HG03066 (cell line): ENCODE measurements at regions not wholly inside any gene's neighbourhood (a gene's known extent, or its start where the extent isn't known, plus 50 kb on each side); places are given as distances from the start of the nearest gene placed in this dataset.
"Not testable (repeated sequence)": the region's sequence is repeated elsewhere in the genome, so short reads cannot be mapped to it uniquely, and the experiment has no call there.

Experiments used
- ATAC-seq: cut with Tn5 transposase; IDR thresholded peaks from one replicate; pipeline ENCODE4 v1.9.1; 2021; ENCODE audit warnings: low read depth; ENCODE audit not compliant: unreplicated experiment

GRCh38 chr7:128561116-128561722 is 84.7 kb downstream of the METTL2B start:
- peak; percentile 66 for ATAC-seq

DNA sequence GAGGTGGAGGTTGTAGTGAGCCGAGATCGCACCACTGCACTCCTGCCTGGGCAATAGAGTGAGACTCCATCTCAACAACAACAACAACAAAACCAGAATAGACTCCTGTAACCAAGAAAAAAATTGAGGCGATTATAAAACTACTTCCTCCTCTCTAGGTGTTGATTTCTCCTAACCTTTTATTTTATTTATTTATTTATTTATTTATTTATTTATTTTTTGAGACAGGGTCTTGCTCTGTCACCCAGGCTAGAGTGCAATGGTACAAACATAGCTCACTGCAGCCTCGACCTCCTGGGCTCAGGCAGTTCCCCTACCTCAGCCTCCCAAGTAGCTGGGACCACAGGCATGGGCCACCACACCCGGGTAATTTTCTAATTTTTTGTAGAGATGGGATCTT is 86.2 kb downstream of the METTL2B start:
- not testable (repeated sequence) for ATAC-seq

GRCh38 chr7:128564123-128564700 is 87.7 kb downstream of the METTL2B start:
- ATAC-seq, result not testable (repeated sequence)

DNA sequence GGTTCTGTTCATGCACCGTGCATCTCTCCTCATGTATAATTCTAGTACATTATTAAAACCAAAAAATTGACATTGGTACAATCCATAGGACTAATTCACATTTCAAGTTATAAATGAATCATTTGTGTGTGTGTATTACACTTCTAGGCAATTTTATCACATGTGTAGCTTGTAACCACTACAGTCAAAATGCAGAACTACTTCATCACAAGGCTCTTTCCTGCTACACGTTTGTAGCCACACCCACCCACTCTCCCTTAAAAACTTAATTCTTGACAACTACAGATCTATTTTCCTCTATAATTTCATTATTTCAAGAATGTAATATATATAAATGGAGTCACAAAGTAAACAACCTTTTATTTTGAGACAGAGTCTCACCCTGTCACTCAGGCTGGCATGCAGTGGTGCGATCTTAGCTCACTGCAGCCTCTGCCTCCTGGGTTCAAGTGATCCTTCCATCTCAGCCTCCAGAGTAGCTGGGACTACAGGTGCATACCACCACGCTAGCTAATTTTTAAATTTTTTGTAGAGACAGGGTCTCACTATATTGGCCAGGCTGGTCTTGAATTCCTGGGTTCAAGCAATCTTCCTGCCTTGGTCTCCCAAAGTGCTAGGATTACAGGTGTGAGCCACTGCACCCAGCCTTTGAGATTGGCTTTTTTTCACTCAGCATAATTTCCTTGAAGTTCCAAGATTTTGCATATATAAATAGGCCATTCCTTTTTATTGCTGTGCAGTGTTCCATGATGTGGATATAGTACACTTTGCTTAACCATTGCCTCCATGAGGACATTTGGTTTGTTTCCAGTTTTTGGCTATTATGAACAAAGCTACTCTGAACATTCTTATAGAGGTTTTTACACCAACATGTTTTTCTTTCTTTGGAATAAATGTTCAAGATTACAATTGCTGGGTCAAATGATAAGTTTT is 88.7 kb downstream of the METTL2B start:
- not testable (repeated sequence) for ATAC-seq

- ATAC-seq, result not testable (repeated sequence)
Measured at GRCh38 chr7:128575277-128575676, 96.8 kb upstream of the GARIN1A start.

DNA sequence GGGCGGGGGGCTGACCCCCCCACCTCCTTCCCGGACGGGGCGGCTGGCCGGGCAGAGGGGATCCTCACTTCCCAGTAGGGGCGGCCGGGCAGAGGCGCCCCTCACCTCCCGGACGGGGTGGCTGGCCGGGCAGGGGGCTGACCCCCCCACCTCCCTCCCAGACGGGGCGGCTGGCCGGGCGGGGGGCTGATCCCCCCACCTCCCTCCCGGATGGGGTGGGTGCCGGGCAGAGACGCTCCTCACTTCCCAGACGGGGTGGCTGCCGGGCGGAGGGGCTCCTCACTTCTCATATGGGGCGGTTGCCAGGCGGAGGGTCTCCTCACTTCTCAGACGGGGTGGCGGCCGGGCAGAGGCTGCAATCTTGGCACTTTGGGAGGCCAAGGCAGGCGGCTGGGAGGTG is 95.1 kb upstream of the GARIN1A start:
- ATAC-seq, result not testable (repeated sequence)

DNA sequence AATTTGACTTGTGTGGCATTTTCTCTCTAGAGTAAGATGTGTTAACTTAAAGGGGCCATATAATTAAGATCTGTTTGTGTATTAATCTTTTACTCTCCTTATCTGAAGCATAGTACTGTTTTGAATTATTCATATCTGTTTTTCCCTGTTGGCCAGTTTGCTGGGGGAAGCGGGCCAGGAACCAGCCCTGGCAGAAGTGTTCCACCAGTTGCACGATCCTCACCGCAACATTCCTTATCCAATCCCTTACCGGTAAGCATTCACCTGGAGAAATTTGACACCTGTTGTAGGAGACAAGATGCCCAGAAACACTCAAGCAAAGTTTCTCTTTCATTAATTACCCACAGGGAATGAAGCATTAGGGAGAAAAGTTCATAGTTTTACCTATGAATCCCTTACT is 92.2 kb upstream of the GARIN1A start:
- ATAC-seq, result not testable (repeated sequence)

DNA sequence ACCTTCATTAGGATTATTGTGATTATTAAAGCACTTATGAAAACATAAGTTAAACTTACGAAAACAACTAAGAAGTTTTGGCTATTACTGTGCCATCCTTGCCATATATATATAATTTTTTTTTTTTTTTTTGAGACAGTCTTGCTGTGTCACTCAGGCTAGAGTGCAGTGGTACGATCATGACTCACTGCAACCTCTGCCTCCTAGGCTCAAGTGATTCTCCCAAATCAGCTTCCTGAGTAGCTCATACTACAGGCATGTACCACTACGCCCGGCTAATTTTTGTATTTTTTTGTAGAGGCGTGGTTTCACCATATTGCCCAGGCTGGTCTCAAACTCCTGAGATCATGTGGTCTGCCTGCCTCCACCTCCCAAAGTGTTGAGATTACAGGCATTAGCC is 91.0 kb upstream of the GARIN1A start:
- not testable (repeated sequence) for ATAC-seq

DNA sequence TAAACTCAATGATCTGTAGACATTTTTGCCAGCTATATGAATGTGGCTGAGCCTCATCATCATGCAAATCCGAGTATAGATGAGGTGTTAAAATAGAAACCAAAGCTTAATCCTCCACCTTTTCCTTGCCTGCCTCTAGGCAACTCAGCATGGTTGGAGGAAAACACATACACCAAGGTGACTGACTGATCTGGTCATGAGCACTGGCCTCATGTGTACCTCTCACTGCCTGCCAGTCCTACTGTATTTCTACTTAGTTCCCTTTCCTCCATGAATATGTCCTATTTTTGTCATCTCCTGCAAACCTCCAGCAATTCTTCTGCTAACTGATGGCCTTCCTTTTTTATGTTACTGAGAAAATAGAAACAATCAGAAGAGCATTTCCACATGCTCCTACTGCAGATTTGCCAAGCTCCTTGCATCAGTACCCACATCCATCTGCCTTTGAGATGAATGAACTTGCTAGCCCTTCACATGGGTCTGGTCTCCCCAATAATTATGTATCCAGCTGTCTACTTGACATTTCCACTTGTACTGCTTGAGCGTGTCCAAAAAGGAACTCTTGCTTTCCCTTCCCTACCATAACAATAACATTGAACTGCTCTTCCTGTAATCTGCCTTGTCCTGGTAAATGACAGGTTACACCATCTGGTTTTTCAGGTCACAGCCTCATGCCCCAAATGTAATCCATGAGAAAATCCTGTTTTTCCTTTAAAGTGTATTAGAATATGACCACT is 90.1 kb upstream of the GARIN1A start:
- not testable (repeated sequence) for ATAC-seq

DNA sequence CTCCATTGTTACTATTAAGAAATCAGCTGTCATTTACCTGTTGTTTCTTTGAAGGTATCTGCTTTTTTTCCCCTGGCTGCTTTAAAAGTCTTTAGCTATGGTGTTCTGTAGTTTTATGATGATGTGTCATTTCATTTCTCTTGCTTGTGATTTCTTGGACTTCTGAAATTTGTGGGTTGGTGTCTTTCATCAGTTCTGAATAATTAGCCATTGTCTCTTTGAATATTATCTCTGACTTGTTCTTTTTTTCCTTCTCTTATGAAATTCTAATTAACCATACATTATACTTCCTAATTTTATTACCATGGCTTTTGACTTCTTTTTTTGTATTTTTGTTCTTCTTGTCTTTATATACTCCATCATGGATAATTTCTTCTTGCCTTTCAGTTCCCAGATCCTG is 85.4 kb upstream of the GARIN1A start:
- not testable (repeated sequence) for ATAC-seq

GRCh38 chr7:128591705-128592104 is 80.4 kb upstream of the GARIN1A start:
- no peak for ATAC-seq

GRCh38 chr7:128592209-128592608 is 79.9 kb upstream of the GARIN1A start:
- ATAC-seq, result not testable (repeated sequence)

- ATAC-seq, result not testable (repeated sequence)
Measured at GRCh38 chr7:128594061-128594460, 78.0 kb upstream of the GARIN1A start.

DNA sequence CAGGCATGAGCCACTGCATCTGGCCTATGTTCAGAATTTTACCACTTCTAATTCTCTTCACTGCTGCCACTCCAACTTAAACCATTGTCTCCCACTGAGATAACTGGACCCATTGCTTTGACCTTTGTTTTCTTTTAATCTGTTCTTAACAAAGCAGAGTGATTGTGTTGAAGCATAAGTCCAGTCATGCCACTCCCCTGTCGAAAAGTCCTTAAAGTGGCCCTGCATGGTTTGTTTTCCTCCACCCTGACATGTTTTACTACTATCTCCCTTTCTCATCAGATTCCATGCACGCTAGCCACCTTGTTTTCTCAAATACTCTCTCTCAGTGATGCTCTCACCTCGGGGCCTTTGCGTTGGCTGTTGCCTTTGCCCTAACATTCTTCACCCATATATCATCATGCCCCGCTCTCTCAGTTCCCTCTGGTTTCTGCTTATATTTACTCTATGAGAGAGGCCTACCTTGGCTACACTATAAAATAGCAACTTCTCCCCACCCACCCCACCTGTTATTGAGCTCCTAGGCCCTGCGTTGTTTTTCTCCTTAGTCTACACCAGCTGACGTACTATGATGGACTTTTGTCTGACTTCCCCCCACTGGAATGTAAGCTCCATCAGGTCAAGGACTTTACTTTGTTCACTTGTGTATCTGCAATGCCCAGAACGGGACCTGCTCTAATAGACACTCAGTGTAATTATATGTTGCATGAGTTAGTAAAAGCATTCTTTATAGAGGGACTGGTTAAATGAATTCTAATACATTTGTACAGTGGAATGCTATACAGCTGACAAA is 75.6 kb upstream of the GARIN1A start:
- ATAC-seq, result not testable (repeated sequence)

- not testable (repeated sequence) for ATAC-seq
Measured at GRCh38 chr7:128598946-128599345, 73.1 kb upstream of the GARIN1A start.

- ATAC-seq, result not testable (repeated sequence)
Measured at GRCh38 chr7:128608678-128609421, 63.2 kb upstream of the GARIN1A start.

DNA sequence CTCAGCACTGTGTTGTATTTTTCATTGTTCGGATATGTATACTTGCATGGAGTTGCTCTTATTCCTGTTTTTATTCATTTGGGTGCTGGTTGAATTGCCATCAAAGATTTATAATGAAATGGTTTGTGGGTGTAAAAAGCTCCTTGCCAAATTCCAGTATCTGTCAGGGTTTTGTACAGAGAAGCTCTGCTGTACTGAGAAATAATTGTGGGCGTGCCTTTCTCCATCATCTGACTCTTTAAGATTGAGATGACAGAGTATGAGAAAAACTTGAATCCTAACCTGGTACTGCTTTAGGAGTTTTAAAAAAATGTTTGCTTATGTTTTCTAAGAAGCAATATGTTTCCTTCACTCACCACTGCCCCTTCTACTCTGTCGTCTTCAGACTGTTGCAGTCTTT is 58.7 kb upstream of the GARIN1A start:
- not testable (repeated sequence) for ATAC-seq

DNA sequence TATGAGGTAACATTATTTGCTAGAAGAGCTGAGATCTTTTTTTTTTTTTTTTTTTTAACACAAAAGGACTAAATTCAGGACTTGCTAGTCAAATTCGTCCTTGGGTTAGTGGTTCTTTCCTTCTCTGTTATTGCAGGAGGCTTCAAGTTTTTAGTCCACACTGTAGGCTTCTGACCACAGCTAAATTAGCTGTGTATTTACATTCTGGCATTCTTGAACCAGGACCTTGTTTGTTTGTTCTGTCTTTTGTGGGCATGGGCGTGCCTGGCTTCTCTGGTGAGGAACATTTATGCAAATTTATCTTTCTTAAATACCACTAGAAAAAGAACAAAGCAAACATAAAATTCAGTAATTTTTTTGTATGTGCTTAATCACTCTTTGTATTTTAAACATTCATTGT is 57.3 kb upstream of the GARIN1A start:
- not testable (repeated sequence) for ATAC-seq

- ATAC-seq, result not testable (repeated sequence)
Measured at GRCh38 chr7:128616799-128617198, 55.3 kb upstream of the GARIN1A start.
